H9 (cell line): ENCODE measurements at regions not wholly inside any gene's neighbourhood (a gene's known extent, or its start where the extent isn't known, plus 50 kb on each side); places are given as distances from the start of the nearest gene placed in this dataset.

ENCODE experiments used
- DNase-seq: peaks from one replicate; pipeline ENCODE4 v3.0.0-alpha.2; 2017
- H2AFZ ChIP-seq: one replicate; pipeline ENCODE4 v1.6.1; 2013; ENCODE audit warnings: mild to moderate bottlenecking, low read length, control low read depth, moderate library complexity
- H2AK5ac ChIP-seq: 2 replicates; pipeline ENCODE4 v1.6.1; 2013; ENCODE audit warnings: low read length, control low read depth, mixed read lengths; ENCODE audit not compliant: insufficient read length
- H2BK120ac ChIP-seq: one replicate; pipeline ENCODE4 v1.6.1; 2013; ENCODE audit warnings: low read depth, mild to moderate bottlenecking, low read length, control low read depth, inconsistent platforms; ENCODE audit not compliant: poor library complexity, severe bottlenecking
- H2BK12ac ChIP-seq: 2 replicates; pipeline ENCODE4 v1.6.1; 2013; ENCODE audit warnings: low read length, control low read depth, mixed read lengths, low read depth; ENCODE audit not compliant: insufficient read length
- H2BK15ac ChIP-seq: 2 replicates; pipeline ENCODE4 v1.6.1; 2013; ENCODE audit warnings: low read depth, low read length, control low read depth
- H2BK20ac ChIP-seq: one replicate; pipeline ENCODE4 v1.6.1; 2013; ENCODE audit warnings: low read depth, mild to moderate bottlenecking, low read length, control low read depth, inconsistent platforms; ENCODE audit not compliant: poor library complexity, severe bottlenecking
- H2BK5ac ChIP-seq: 2 replicates; pipeline ENCODE4 v1.6.1; 2013; ENCODE audit warnings: low read length, control low read depth, mixed read lengths; ENCODE audit not compliant: insufficient read length
- H3K14ac ChIP-seq: 2 replicates; pipeline ENCODE4 v1.6.1; 2013; ENCODE audit warnings: low read length, control low read depth; ENCODE audit not compliant: insufficient read depth
- H3K18ac ChIP-seq: 2 replicates; pipeline ENCODE4 v1.6.1; 2013; ENCODE audit warnings: low read depth, mild to moderate bottlenecking, mixed read lengths, low read length, control low read depth; ENCODE audit not compliant: insufficient read length
- H3K23ac ChIP-seq: 2 replicates; pipeline ENCODE4 v1.6.1; 2013; ENCODE audit warnings: low read length, control low read depth, mixed read lengths, low read depth; ENCODE audit not compliant: insufficient read length
- H3K23me2 ChIP-seq: 2 replicates; pipeline ENCODE4 v1.6.1; 2013; ENCODE audit warnings: low read depth, mild to moderate bottlenecking, mixed read lengths, low read length, control low read depth; ENCODE audit not compliant: insufficient read length, poor library complexity, severe bottlenecking
- H3K27ac ChIP-seq: 2 replicates; pipeline ENCODE4 v1.5.1; 2013; ENCODE audit warnings: low read length, control low read depth, mixed read lengths, low read depth; ENCODE audit not compliant: insufficient read length
- H3K27me3 ChIP-seq: 2 replicates; pipeline ENCODE4 v1.6.1; 2013; ENCODE audit warnings: low read length, control low read depth, inconsistent platforms; ENCODE audit not compliant: insufficient read depth
- H3K4ac ChIP-seq: 2 replicates; pipeline ENCODE4 v1.6.1; 2013; ENCODE audit warnings: low read depth, mild to moderate bottlenecking, control low read depth, inconsistent platforms, low read length, moderate library complexity
- H3K4me1 ChIP-seq: 2 replicates; pipeline ENCODE4 v1.6.1; 2013; ENCODE audit warnings: low read length, control low read depth, inconsistent platforms; ENCODE audit not compliant: insufficient read depth
- H3K4me2 ChIP-seq: 2 replicates; pipeline ENCODE4 v1.6.1; 2013; ENCODE audit warnings: low read length, control low read depth, mixed read lengths; ENCODE audit not compliant: insufficient read length, insufficient read depth
- H3K56ac ChIP-seq: 2 replicates; pipeline ENCODE4 v1.6.1; 2013; ENCODE audit warnings: low read depth, mild to moderate bottlenecking, mixed read lengths, low read length, control low read depth; ENCODE audit not compliant: insufficient read length
- H3K79me1 ChIP-seq: 2 replicates; pipeline ENCODE4 v1.6.1; 2013; ENCODE audit warnings: low read depth, mild to moderate bottlenecking, moderate library complexity, low read length, control low read depth, inconsistent platforms; ENCODE audit not compliant: insufficient read depth, poor library complexity, severe bottlenecking
- H3K79me2 ChIP-seq: 2 replicates; pipeline ENCODE4 v1.6.1; 2013; ENCODE audit warnings: low read length, control low read depth, inconsistent platforms; ENCODE audit not compliant: insufficient read depth
- H3K9ac ChIP-seq: 2 replicates; pipeline ENCODE4 v1.6.1; 2013; ENCODE audit warnings: low read length, control low read depth, mixed read lengths; ENCODE audit not compliant: insufficient read length; ENCODE audit errors: extremely low read depth
- H3K9me3 ChIP-seq: one replicate; pipeline ENCODE4 v1.6.1; 2013; ENCODE audit warnings: low read depth, low read length, inconsistent platforms; ENCODE audit not compliant: control insufficient read depth
- H3T11ph ChIP-seq: one replicate; pipeline ENCODE4 v1.6.1; 2013; ENCODE audit warnings: mild to moderate bottlenecking, low read length, control low read depth, inconsistent platforms
- H4K20me1 ChIP-seq: one replicate; pipeline ENCODE4 v1.6.1; 2013; ENCODE audit not compliant: control insufficient read depth, insufficient read length, insufficient read depth
- H4K5ac ChIP-seq: 2 replicates; pipeline ENCODE4 v1.6.1; 2013; ENCODE audit warnings: low read depth, mild to moderate bottlenecking, mixed read lengths, low read length, control low read depth; ENCODE audit not compliant: insufficient read length
- H4K8ac ChIP-seq: replicated peaks from 2 replicates; pipeline ENCODE4 v1.6.1; 2013; ENCODE audit warnings: low read length, control low read depth, mixed read lengths, low read depth; ENCODE audit not compliant: insufficient read length
- H4K91ac ChIP-seq: 2 replicates; pipeline ENCODE4 v1.6.1; 2013; ENCODE audit warnings: low read depth, mild to moderate bottlenecking, moderate library complexity, mixed read lengths, low read length, control low read depth; ENCODE audit not compliant: insufficient read length
- H3K27ac Mint-ChIP-seq, 3 experiments: 2 replicates in 2 of 3; 3 replicates in 1 of 3; pipeline ENCODE4 v1.8.0; 2020 to 2021; ENCODE audit warnings: mixed read lengths in 3 of 3, mild to moderate bottlenecking in 1 of 3, moderate library complexity in 1 of 3
- H3K27me3 Mint-ChIP-seq: 2 replicates; pipeline ENCODE4 v1.8.0; 2021; ENCODE audit warnings: low read depth, mild to moderate bottlenecking, moderate library complexity, mixed read lengths
- H3K36me3 Mint-ChIP-seq, 3 experiments: 2 replicates in 2 of 3; 3 replicates in 1 of 3; pipeline ENCODE4 v1.8.0; 2020 to 2021; ENCODE audit warnings: low read depth in 3 of 3, mixed read lengths in 3 of 3; ENCODE audit not compliant: insufficient read depth in 1 of 3
- H3K4me1 Mint-ChIP-seq, 2 experiments: 2 replicates each; pipeline ENCODE4 v1.8.0; 2020; ENCODE audit warnings: mixed read lengths in 2 of 2
- H3K4me3 Mint-ChIP-seq, 2 experiments: 2 replicates in 1 of 2; 3 replicates in 1 of 2; pipeline ENCODE4 v1.8.0; 2020 to 2021; ENCODE audit warnings: mild to moderate bottlenecking in 2 of 2, mixed read lengths in 2 of 2, moderate library complexity in 1 of 2
- H3K9me3 Mint-ChIP-seq, 2 experiments: 2 replicates in 1 of 2; 3 replicates in 1 of 2; pipeline ENCODE4 v1.8.0; 2020; ENCODE audit warnings: mild to moderate bottlenecking in 2 of 2, mixed read lengths in 2 of 2, moderate library complexity in 1 of 2
- CTCF ChIP-seq: fragments of 200-600 bp; sonication (generic); conservative IDR thresholded peaks from 3 replicates; pipeline ENCODE4 v1.8.0; 2021; ENCODE audit warnings: antibody characterized with exemption, mild to moderate bottlenecking
- WGBS: extraction: QIAGEN DNeasy Blood & Tissue Kit; methylation state at CpG from one replicate; pipeline ENCODE4 v1.1.7; 2013; ENCODE audit warnings: missing lambda C conversion rate, low lambda C conversion rate, mixed read lengths; ENCODE audit not compliant: insufficient read length; ENCODE audit errors: extremely low coverage; 5-methylcytosine and 5-hydroxymethylcytosine counted together

- H3K4me1 Mint-ChIP-seq, result peaks cover 20 to 21% of the 10 kb centered on the region in 2 experiments
- no peaks in the 10 kb centered on the region for H3K79me1 ChIP-seq
- no peak for DNase-seq
Observed at GRCh38 chr1:88272216-88272615, 411.9 kb upstream of the PKN2 start.

More at GRCh38 chr1:88272216-88272615, 411.9 kb upstream of the PKN2 start:
- no peak for TF ChIP-seq CTCF
- H2BK5ac ChIP-seq, result no peak overlapping the region
- no peak overlapping the region for H2AK5ac ChIP-seq
- WGBS, result no CpG with 5 or more reads among the region's 5 CpGs
- H2BK15ac ChIP-seq, result no peak overlapping the region
- H4K8ac ChIP-seq, result no peak overlapping the region
- H4K5ac ChIP-seq, result no peak overlapping the region
- no peak overlapping the region for H2BK12ac ChIP-seq
- no peak overlapping the region for H3K4me3 Mint-ChIP-seq
- H2BK120ac ChIP-seq, result no peak overlapping the region
- H4K91ac ChIP-seq, result no peak overlapping the region
- H3K9ac ChIP-seq, result no peak overlapping the region
- H3T11ph ChIP-seq, result no peak overlapping the region
- H4K20me1 ChIP-seq, result no peaks in the 10 kb centered on the region
- no peaks in the 10 kb centered on the region for H3K4me1 ChIP-seq
- H3K27ac Mint-ChIP-seq, result no peak overlapping the region
- no peak overlapping the region for H3K14ac ChIP-seq
- H3K4ac ChIP-seq, result no peak overlapping the region
- H3K23me2 ChIP-seq, result no peaks in the 10 kb centered on the region
- no peaks in the 10 kb centered on the region for H3K27me3 ChIP-seq
- no peaks in the 10 kb centered on the region for H3K9me3 ChIP-seq
- no peaks in the 10 kb centered on the region for H3K36me3 Mint-ChIP-seq
- no peak overlapping the region for H3K4me2 ChIP-seq
- no peak overlapping the region for H3K27ac ChIP-seq
- no peaks in the 10 kb centered on the region for H3K9me3 Mint-ChIP-seq
- H3K79me2 ChIP-seq, result no peaks in the 10 kb centered on the region
- no peak overlapping the region for H2AFZ ChIP-seq
- peak overlapping the region; percentile 38 for H3K18ac ChIP-seq
- H3K23ac ChIP-seq, result no peak overlapping the region
- H3K56ac ChIP-seq, result no peak overlapping the region
- H2BK20ac ChIP-seq, result no peak overlapping the region
- no peaks in the 10 kb centered on the region for H3K27me3 Mint-ChIP-seq
